ENCODE measurements at regions not wholly inside any gene's neighbourhood (a gene's known extent, or its start where the extent isn't known, plus 50 kb on each side); places are given as distances from the start of the nearest gene placed in this dataset.
A peak's percentile ranks its signal among the peaks of the same experiment; 100 is the strongest.

DNA sequence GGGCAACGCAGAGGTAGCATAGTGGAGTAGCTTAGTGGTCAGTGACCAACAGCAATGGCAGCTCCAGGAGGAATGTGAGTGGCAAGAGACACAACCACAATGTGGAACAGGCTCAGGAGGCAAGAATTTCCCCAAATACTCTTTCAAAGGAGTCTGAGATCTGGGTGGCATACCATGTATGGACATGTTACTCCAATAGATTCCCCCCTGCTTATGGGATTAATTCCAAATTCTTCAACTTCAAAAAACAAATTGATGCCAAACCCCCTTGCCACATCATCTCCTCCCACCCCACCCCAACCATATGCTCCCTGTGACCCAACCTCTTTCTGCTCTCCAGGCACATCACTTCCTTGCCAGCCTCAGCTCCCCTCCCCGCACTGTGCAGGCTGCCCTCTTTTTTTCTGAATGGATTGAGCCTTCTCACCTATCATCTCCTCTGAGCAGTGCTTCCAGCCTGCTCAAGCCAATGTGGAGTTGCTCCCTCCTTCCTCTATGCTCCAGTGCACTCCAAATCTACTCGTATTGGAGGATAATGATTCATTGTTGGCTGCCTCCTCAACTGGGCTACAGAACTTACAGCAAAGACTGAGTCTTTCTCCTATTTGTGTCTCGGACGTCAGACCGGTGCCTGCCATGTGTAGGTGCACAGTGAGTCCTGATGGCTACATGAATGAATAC, 93.0 kb upstream of the CEP85L start:
- DNase-seq (ENCODE audit: low read depth) = no peak
- TF ChIP-seq MYC (IDR thresholded peaks at IDR 0.05; ENCODE audit: low read depth, low read length) = no peak
- no peak for TF ChIP-seq MAX (IDR thresholded peaks at IDR 0.05; ENCODE audit: low read depth, low read length)
- TF ChIP-seq CTCF (IDR thresholded peaks at IDR 0.05; ENCODE audit: low read depth, low read length) = no peak
- no peak for TF ChIP-seq POLR2A (IDR thresholded peaks at IDR 0.05; ENCODE audit: extremely low read depth, insufficient read length)
- H3K4me3 ChIP-seq (ENCODE audit: low read depth, low read length) = no peak overlapping the region

GRCh38 chr6:118743746-118744145, 92.4 kb upstream of the CEP85L start:
- no peak for DNase-seq (ENCODE audit: low read depth)
- TF ChIP-seq MYC (IDR thresholded peaks at IDR 0.05; ENCODE audit: low read depth, low read length) = no peak
- TF ChIP-seq CTCF (IDR thresholded peaks at IDR 0.05; ENCODE audit: low read depth, low read length) = no peak
- TF ChIP-seq POLR2A (IDR thresholded peaks at IDR 0.05; ENCODE audit: extremely low read depth, insufficient read length) = no peak
- TF ChIP-seq MAX (IDR thresholded peaks at IDR 0.05; ENCODE audit: low read depth, low read length) = no peak

DNA sequence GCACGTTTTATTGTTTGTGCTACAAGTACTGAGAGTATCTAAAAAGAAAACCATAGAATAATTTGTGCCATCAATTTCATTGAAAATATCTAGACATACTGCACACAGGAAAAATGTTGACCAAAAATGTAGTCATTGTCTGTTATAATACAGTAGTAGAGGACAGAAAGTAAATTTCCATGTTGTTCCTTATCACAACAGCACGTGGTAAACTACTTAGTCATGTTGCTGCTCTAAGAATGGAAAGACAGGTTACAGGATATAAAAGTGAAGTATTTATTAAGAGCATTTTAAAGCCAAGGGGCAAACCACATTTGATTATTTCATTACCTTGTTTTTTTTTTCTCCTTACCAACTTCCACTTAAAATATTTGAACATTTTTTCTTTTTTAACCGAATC, 89.0 kb upstream of the CEP85L start:
- H3K4me3 ChIP-seq (ENCODE audit: low read depth, low read length) = no peak overlapping the region
- TF ChIP-seq POLR2A (IDR thresholded peaks at IDR 0.05; ENCODE audit: extremely low read depth, insufficient read length) = no peak
- peak; percentile 31; the same call in 1 of the 2 replicates for TF ChIP-seq MAX (IDR thresholded peaks at IDR 0.05; ENCODE audit: low read depth, low read length)
- DNase-seq (ENCODE audit: low read depth) = no peak

More at GRCh38 chr6:118743746-118744145, 92.4 kb upstream of the CEP85L start:
- no peak overlapping the region for H3K4me3 ChIP-seq (ENCODE audit: low read depth, low read length)

DNA sequence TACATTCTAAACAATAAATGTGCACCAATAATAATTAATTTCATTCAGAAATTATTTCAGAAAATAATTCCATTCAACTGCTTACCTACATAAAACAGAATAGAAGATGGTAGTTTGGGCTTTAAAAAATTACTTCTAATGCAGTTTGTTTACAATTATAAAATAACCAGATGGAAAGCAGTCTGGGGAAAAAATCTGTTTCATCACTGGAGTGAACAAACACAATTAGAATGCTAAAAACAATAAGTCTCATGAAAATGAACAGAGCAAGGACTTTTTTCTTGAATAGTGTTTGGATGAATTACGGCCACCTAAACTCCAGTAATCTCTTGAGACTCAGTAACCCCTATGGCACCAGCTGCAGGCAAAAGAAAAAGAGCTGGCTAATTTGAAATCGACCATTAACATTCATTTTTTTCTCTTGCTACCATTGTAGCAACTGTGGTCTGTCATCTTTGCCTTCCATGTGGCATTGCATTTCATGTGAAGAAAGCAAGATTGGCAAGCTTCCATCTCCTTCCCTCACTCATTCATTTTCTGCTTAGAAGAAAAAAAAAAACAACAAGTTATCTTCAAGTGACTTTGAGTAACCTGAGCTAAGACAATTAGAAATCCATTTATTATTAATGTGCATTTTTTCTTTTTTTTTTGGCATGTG, 88.4 kb upstream of the CEP85L start:
- H3K4me3 ChIP-seq (ENCODE audit: low read depth, low read length) = no peak overlapping the region
- no peak for DNase-seq (ENCODE audit: low read depth)
- no peak for TF ChIP-seq MYC (IDR thresholded peaks at IDR 0.05; ENCODE audit: low read depth, low read length)
- no peak for TF ChIP-seq POLR2A (IDR thresholded peaks at IDR 0.05; ENCODE audit: extremely low read depth, insufficient read length)
- TF ChIP-seq CTCF (IDR thresholded peaks at IDR 0.05; ENCODE audit: low read depth, low read length) = no peak
- TF ChIP-seq MAX (IDR thresholded peaks at IDR 0.05; ENCODE audit: low read depth, low read length) = no peak

DNA sequence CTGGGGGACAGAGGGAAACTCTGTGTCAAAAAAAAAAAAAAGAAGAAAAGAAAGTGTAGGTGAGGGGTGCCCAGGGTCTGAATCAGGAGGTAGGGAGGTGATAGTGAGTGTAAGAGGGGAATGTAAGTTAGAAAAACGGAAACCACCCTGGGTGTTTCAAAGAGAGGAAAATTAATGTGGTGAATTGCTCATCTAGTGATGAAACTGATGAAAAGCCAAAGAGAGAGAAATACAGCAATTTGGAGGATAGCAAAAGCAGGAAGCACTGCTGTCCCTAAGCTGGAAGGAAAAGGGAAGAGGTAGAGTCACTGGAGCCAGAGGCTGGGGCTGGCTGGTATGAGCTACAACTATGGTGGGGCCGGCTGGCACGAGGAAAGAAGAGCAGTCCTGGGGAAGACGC, 85.0 kb upstream of the CEP85L start:
- TF ChIP-seq POLR2A (IDR thresholded peaks at IDR 0.05; ENCODE audit: extremely low read depth, insufficient read length) (no peak), CTCF (IDR thresholded peaks at IDR 0.05; ENCODE audit: low read depth, low read length) (no peak), MYC (IDR thresholded peaks at IDR 0.05; ENCODE audit: low read depth, low read length) (no peak), MAX (IDR thresholded peaks at IDR 0.05; ENCODE audit: low read depth, low read length) (no peak)
- no peak for DNase-seq (ENCODE audit: low read depth)
- H3K4me3 ChIP-seq (ENCODE audit: low read depth, low read length) = no peak overlapping the region

- peak; percentile 34 for TF ChIP-seq CTCF (IDR thresholded peaks at IDR 0.05; ENCODE audit: low read depth, low read length)
- TF ChIP-seq MAX (IDR thresholded peaks at IDR 0.05; ENCODE audit: low read depth, low read length) = no peak
- H3K4me3 ChIP-seq (ENCODE audit: low read depth, low read length) = no peak overlapping the region
- DNase-seq (ENCODE audit: low read depth) = peak; percentile 13
These were observed 83.9 kb upstream of the CEP85L start for GRCh38 chr6:118735320-118735719.
